ENCODE measurements at regions not wholly inside any gene's neighbourhood (a gene's known extent, or its start where the extent isn't known, plus 50 kb on each side); places are given as distances from the start of the nearest gene placed in this dataset.

DNA sequence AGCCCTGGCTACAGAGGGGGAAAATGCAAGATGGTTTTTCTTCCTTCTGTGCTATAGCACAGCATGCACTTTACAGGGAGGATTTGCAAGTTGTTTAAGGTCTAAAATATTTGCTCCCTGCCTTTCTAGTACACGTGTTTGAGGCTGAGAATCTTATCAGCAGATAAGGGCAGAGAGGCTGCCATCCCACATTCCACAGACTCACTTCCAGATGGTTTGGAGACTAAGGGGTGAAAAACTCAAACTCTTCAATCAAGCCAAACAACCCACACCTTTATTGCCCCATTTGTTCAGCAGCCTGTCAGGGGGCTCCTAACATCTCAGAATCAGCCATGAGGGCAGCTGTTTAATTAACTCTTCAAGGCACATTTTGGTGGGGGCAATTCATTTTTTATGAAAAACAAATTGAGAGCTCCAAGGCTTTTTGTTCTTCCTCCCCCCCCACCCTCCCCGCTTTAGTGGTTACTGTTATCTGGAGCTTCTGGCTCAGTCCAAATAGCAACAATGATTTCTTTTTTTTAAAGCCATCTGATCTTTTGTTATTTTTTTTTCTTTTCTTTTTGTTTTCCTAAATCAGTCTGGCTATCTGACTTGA is 242.6 kb upstream of the NT5C1B start:
- Histone ChIP-seq H3K4me2 (ENCODE audit: insufficient read depth, low read length) (no peak overlapping the region), H3K27me3 (ENCODE audit: control insufficient read depth in 2 of 2, insufficient read depth in 2 of 2, low read length in 2 of 2) (no peaks in the 10 kb centered on the region), H3K9me1 (replicated peaks; ENCODE audit: control insufficient read depth, extremely low read depth, insufficient read depth, low read length) (no peaks in the 10 kb centered on the region), H3K27ac (ENCODE audit: insufficient read depth, low read depth, low read length) (no peak overlapping the region), H3K4me3 (replicated peaks in 1 of 3; ENCODE audit: insufficient read depth in 1 of 3, low read depth in 1 of 3, low read length in 3 of 3) (no peak overlapping the region), H3K79me2 (ENCODE audit: control insufficient read depth, insufficient read depth, low read length) (no peaks in the 10 kb centered on the region), H3K9ac (replicated peaks; ENCODE audit: extremely low read depth, insufficient read depth, low read length) (no peak overlapping the region), H3K9me3 (replicated peaks; ENCODE audit: control insufficient read depth, insufficient read depth, low read length) (no peaks in the 10 kb centered on the region), H3K36me3 (ENCODE audit: control insufficient read depth in 2 of 2, extremely low read depth in 1 of 2, insufficient read depth in 2 of 2, low read length in 2 of 2) (no peaks in the 10 kb centered on the region), H4K20me1 (replicated peaks; ENCODE audit: control insufficient read depth, extremely low read depth, insufficient read depth, low read length) (no peaks in the 10 kb centered on the region), H2AFZ (ENCODE audit: low read depth, low read length) (no peak overlapping the region), H3K4me1 (ENCODE audit: control insufficient read depth, extremely low read depth, insufficient read depth, low read length) (no peaks in the 10 kb centered on the region)
- intact Hi-C loops (cut with micrococcal nuclease), result no loop called here
- DNase-seq (ENCODE audit: low read depth, low spot score) (no peak), FAIRE-seq (no peak)
- no TSS peak for BruUV-seq (replicated peaks)
- CTCF ChIA-PET, result no interaction called here
- TF ChIP-seq, protein P1, sequence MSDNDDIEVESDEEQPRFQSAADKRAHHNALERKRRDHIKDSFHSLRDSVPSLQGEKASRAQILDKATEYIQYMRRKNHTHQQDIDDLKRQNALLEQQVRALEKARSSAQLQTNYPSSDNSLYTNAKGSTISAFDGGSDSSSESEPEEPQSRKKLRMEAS (IDR thresholded peaks at IDR 0.05; ENCODE audit: insufficient read depth, insufficient read length), result no peak
- TF ChIP-seq GATA2 (IDR thresholded peaks at IDR 0.05; ENCODE audit: insufficient read depth, insufficient read length, low read depth, low read length) (no peak), EZH2 (IDR thresholded peaks at IDR 0.05; ENCODE audit: borderline replicate concordance, low read depth, low read length, severe bottlenecking) (no peak), MYC (IDR thresholded peaks at IDR 0.05; ENCODE audit: low read depth, low read length) (no peak), POLR2AphosphoS5 (IDR thresholded peaks at IDR 0.05; ENCODE audit: insufficient read depth, low read depth, low read length) (no peak), FOS (IDR thresholded peaks at IDR 0.05; ENCODE audit: borderline replicate concordance, insufficient read depth, low read length) (no peak), JUN (IDR thresholded peaks at IDR 0.05; ENCODE audit: borderline replicate concordance, insufficient read depth, insufficient read length, low read depth) (no peak), POLR2A (IDR thresholded peaks at IDR 0.05; ENCODE audit: low read depth, low read length) (no peak)
- TF ChIP-seq, protein P2, sequence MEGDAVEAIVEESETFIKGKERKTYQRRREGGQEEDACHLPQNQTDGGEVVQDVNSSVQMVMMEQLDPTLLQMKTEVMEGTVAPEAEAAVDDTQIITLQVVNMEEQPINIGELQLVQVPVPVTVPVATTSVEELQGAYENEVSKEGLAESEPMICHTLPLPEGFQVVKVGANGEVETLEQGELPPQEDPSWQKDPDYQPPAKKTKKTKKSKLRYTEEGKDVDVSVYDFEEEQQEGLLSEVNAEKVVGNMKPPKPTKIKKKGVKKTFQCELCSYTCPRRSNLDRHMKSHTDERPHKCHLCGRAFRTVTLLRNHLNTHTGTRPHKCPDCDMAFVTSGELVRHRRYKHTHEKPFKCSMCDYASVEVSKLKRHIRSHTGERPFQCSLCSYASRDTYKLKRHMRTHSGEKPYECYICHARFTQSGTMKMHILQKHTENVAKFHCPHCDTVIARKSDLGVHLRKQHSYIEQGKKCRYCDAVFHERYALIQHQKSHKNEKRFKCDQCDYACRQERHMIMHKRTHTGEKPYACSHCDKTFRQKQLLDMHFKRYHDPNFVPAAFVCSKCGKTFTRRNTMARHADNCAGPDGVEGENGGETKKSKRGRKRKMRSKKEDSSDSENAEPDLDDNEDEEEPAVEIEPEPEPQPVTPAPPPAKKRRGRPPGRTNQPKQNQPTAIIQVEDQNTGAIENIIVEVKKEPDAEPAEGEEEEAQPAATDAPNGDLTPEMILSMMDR (IDR thresholded peaks at IDR 0.05; ENCODE audit: extremely low read depth in 1 of 2, insufficient read depth in 1 of 2, low read depth in 1 of 2, low read length in 2 of 2), result no peak
- POLR2A ChIA-PET, result no interaction called here
- dilution Hi-C loops (cut with MboI; ENCODE audit: extremely low pct_ligation_motif_present, low sequenced_read_pairs), result no loop called here

Measured in endothelial cell of umbilical vein (primary cell).